ENCODE measurements at regions not wholly inside any gene's neighbourhood (a gene's known extent, or its start where the extent isn't known, plus 50 kb on each side); places are given as distances from the start of the nearest gene placed in this dataset.

GRCh38 chr10:121378251-121378801, 219.9 kb downstream of the FGFR2 start:
- no peak for TF ChIP-seq CTCF (IDR thresholded peaks at IDR 0.05)
- no peak for TF ChIP-seq EZH2 (IDR thresholded peaks at IDR 0.05; ENCODE audit: borderline replicate concordance, insufficient read depth, low read depth, low read length, poor library complexity, severe bottlenecking)

Measured in B cell (primary cell).